Natural killer cell (primary cell): ENCODE measurements at regions not wholly inside any gene's neighbourhood (a gene's known extent, or its start where the extent isn't known, plus 50 kb on each side); places are given as distances from the start of the nearest gene placed in this dataset.

Experiments
- ATAC-seq, 3 donors: fragments of 150-1000 bp in 2 of 3; fragments of 200-7000 bp in 1 of 3; cut with Tn5 transposase; 1 replicate in 1 of 3; 2 replicates in 2 of 3; pipeline ENCODE4 v1.10.0; 2021; ENCODE audit warnings: mild to moderate bottlenecking in 2 of 3, moderate library complexity in 2 of 3
- DNase-seq, 2 donors: peaks; one replicate each; pipeline versions ENCODE4 v3.0.0 to v3.0.0-alpha.2; 2013 to 2021; ENCODE audit warnings: mixed read lengths in 1 of 2
- H3K27ac ChIP-seq: one replicate; pipeline ENCODE4 v1.5.1; 2013; ENCODE audit warnings: mild to moderate bottlenecking, low read length
- H3K27me3 ChIP-seq: one replicate; pipeline ENCODE4 v1.6.1; 2013; ENCODE audit warnings: low read length; ENCODE audit not compliant: control insufficient read depth, insufficient read depth
- H3K36me3 ChIP-seq: one replicate; pipeline ENCODE4 v1.6.1; 2013; ENCODE audit warnings: low read length; ENCODE audit not compliant: control insufficient read depth, insufficient read depth
- H3K4me1 ChIP-seq: one replicate; pipeline ENCODE4 v1.6.1; 2013; ENCODE audit warnings: low read length; ENCODE audit not compliant: control insufficient read depth, insufficient read depth
- H3K4me3 ChIP-seq: one replicate; pipeline ENCODE4 v1.5.1; 2013; ENCODE audit warnings: low read length
- H3K9me3 ChIP-seq: one replicate; pipeline ENCODE4 v1.6.1; 2013; ENCODE audit warnings: low read length; ENCODE audit not compliant: control insufficient read depth, insufficient read depth
- H3K27ac Mint-ChIP-seq, 2 donors: one replicate each; pipeline ENCODE4 v1.8.0; 2022; ENCODE audit warnings: mild to moderate bottlenecking in 2 of 2, mixed read lengths in 2 of 2, moderate library complexity in 1 of 2
- H3K27me3 Mint-ChIP-seq, 2 donors: one replicate each; pipeline ENCODE4 v1.8.0; 2022; ENCODE audit warnings: low read depth in 2 of 2, mixed read lengths in 2 of 2
- H3K36me3 Mint-ChIP-seq: one replicate; pipeline ENCODE4 v1.8.0; 2022; ENCODE audit warnings: mixed read lengths
- H3K4me1 Mint-ChIP-seq, 2 donors: one replicate each; pipeline ENCODE4 v1.8.0; 2022; ENCODE audit warnings: mixed read lengths in 2 of 2
- H3K4me3 Mint-ChIP-seq: one replicate; pipeline ENCODE4 v1.8.0; 2022; ENCODE audit warnings: mild to moderate bottlenecking, moderate library complexity, mixed read lengths
- H3K9me3 Mint-ChIP-seq, 2 donors: one replicate each; pipeline ENCODE4 v1.8.0; 2022; ENCODE audit warnings: mixed read lengths in 2 of 2
- CTCF ChIP-seq: fragments of 200-600 bp; IDR thresholded peaks from one replicate; pipeline ENCODE4 v1.8.0; 2022; ENCODE audit warnings: antibody characterized with exemption
- WGBS: methylation state at CpG from one replicate; pipeline ENCODE4 v1.1.7; 2013; ENCODE audit warnings: missing lambda C conversion rate; ENCODE audit not compliant: insufficient coverage; 5-methylcytosine and 5-hydroxymethylcytosine counted together
- intact Hi-C: fragments of 100-400 bp; cut with micrococcal nuclease; formaldehyde crosslinking; loops from one replicate; pipeline ENCODE4 v1.14.2; 2022

- H3K27ac Mint-ChIP-seq = no peak overlapping the region
- H3K36me3 Mint-ChIP-seq = peaks cover 6% of the 10 kb centered on the region
- Histone ChIP-seq H3K27me3 (no peaks in the 10 kb centered on the region), H3K36me3 (no peaks in the 10 kb centered on the region), H3K27ac (no peak overlapping the region), H3K9me3 (peaks cover 4% of the 10 kb centered on the region), H3K4me1 (no peaks in the 10 kb centered on the region), H3K4me3 (no peak overlapping the region)
- no peak for ATAC-seq
- no peak overlapping the region for H3K4me3 Mint-ChIP-seq
- 100% methylated on average over 2 of the region's 2 CpGs for WGBS
- peaks cover 7 to 9% of the 10 kb centered on the region in 2 donors for H3K9me3 Mint-ChIP-seq
- intact Hi-C loops = no loop called here
- no peak for DNase-seq
- no peak for TF ChIP-seq CTCF
- H3K27me3 Mint-ChIP-seq = no peaks in the 10 kb centered on the region
- H3K4me1 Mint-ChIP-seq = no peaks in the 10 kb centered on the region
Observed at GRCh38 chr2:18819566-18819965, 230.2 kb upstream of the NT5C1B start.

GRCh38 chr2:18814387-18814786 is 225.0 kb upstream of the NT5C1B start:
- peaks cover 8% of the 10 kb centered on the region in 2 donors for H3K9me3 Mint-ChIP-seq
- no peaks in the 10 kb centered on the region for H3K27me3 Mint-ChIP-seq
- WGBS = 86% methylated on average over 1 of the region's 2 CpGs

GRCh38 chr2:18804536-18804935 is 215.2 kb upstream of the NT5C1B start:
- no peaks in the 10 kb centered on the region for H3K27me3 ChIP-seq
- no peaks in the 10 kb centered on the region for H3K4me1 ChIP-seq
- no CpG with 5 or more reads among the region's 1 CpG for WGBS
- intact Hi-C loops = no loop called here
- Mint-ChIP-seq H3K27ac (no peak overlapping the region), H3K4me1 (no peaks in the 10 kb centered on the region), H3K36me3 (no peaks in the 10 kb centered on the region), H3K9me3 (peaks cover 7 to 21% of the 10 kb centered on the region in 2 donors), H3K27me3 (no peaks in the 10 kb centered on the region), H3K4me3 (no peak overlapping the region)
- TF ChIP-seq CTCF = no peak
- ATAC-seq = no peak
- no peaks in the 10 kb centered on the region for H3K9me3 ChIP-seq
- no peak overlapping the region for H3K4me3 ChIP-seq
- H3K36me3 ChIP-seq = no peaks in the 10 kb centered on the region
- no peak for DNase-seq
- H3K27ac ChIP-seq = no peak overlapping the region

More at GRCh38 chr2:18814387-18814786, 225.0 kb upstream of the NT5C1B start:
- no peaks in the 10 kb centered on the region for H3K9me3 ChIP-seq
- Mint-ChIP-seq H3K27ac (no peak overlapping the region), H3K4me3 (no peak overlapping the region), H3K36me3 (peaks cover 6% of the 10 kb centered on the region), H3K4me1 (no peaks in the 10 kb centered on the region)
- intact Hi-C loops = no loop called here
- H3K4me3 ChIP-seq = no peak overlapping the region
- TF ChIP-seq CTCF = no peak
- H3K27ac ChIP-seq = no peak overlapping the region
- no peaks in the 10 kb centered on the region for H3K36me3 ChIP-seq
- no peaks in the 10 kb centered on the region for H3K27me3 ChIP-seq
- ATAC-seq = no peak
- H3K4me1 ChIP-seq = no peaks in the 10 kb centered on the region
- no peak for DNase-seq

GRCh38 chr2:18803141-18803939 is 214.0 kb upstream of the NT5C1B start:
- Histone ChIP-seq H3K4me1 (no peaks in the 10 kb centered on the region), H3K36me3 (no peaks in the 10 kb centered on the region), H3K4me3 (no peak overlapping the region), H3K9me3 (no peaks in the 10 kb centered on the region), H3K27me3 (no peaks in the 10 kb centered on the region), H3K27ac (no peak overlapping the region)
- Mint-ChIP-seq H3K9me3 (peaks cover 6 to 22% of the 10 kb centered on the region in 2 donors), H3K36me3 (no peaks in the 10 kb centered on the region), H3K27ac (no peak overlapping the region), H3K4me3 (no peak overlapping the region), H3K27me3 (no peaks in the 10 kb centered on the region), H3K4me1 (no peaks in the 10 kb centered on the region)
- intact Hi-C loops = no loop called here
- WGBS = 94% methylated on average over 2 of the region's 2 CpGs
- DNase-seq (no peak), ATAC-seq (no peak)
- TF ChIP-seq CTCF = no peak
